ENCODE measurements at regions not wholly inside any gene's neighbourhood (a gene's known extent, or its start where the extent isn't known, plus 50 kb on each side); places are given as distances from the start of the nearest gene placed in this dataset.

- Histone ChIP-seq H3K27me3 (ENCODE audit: insufficient read depth, low read length) (no peaks in the 10 kb centered on the region), H3K36me3 (ENCODE audit: insufficient read depth, low read length) (no peaks in the 10 kb centered on the region), H3K4me3 (ENCODE audit: low read length in 2 of 2) (no peak overlapping the region), H3K27ac (ENCODE audit: low read depth, low read length) (no peak overlapping the region), H3K9me3 (ENCODE audit: control insufficient read depth in 1 of 2, low read length in 2 of 2) (no peaks in the 10 kb centered on the region), H3K4me1 (ENCODE audit: insufficient read depth, low read length) (no peaks in the 10 kb centered on the region)
- H3K36me3 Mint-ChIP-seq = no peaks in the 10 kb centered on the region
- H3K27me3 Mint-ChIP-seq = no peaks in the 10 kb centered on the region
- H3K9me3 Mint-ChIP-seq = peaks cover 0 to 16% (median 7%) of the 10 kb centered on the region in 8 donors
- intact Hi-C loops (cut with micrococcal nuclease) = no loop called here
- CTCF ChIA-PET (ENCODE audit: partially characterized antibody) = no interaction called here
- POLR2A ChIA-PET (ENCODE audit: partially characterized antibody) = no interaction called here
- DNase-seq = no peak
- no peak overlapping the region for H3K4me3 Mint-ChIP-seq
- no peak overlapping the region for H3K27ac Mint-ChIP-seq
- H3K4me1 Mint-ChIP-seq = no peaks in the 10 kb centered on the region
These were observed 130.9 kb upstream of the DEFB112 start for GRCh38 chr6:50180646-50181045.

- Mint-ChIP-seq H3K27me3 (no peaks in the 10 kb centered on the region), H3K4me1 (no peaks in the 10 kb centered on the region), H3K9me3 (peaks cover 0 to 16% (median 6%) of the 10 kb centered on the region in 8 donors), H3K4me3 (no peak overlapping the region), H3K27ac (no peak overlapping the region), H3K36me3 (no peaks in the 10 kb centered on the region)
- no peaks in the 10 kb centered on the region for H3K9me3 ChIP-seq (ENCODE audit: control insufficient read depth in 1 of 2, low read length in 2 of 2)
- POLR2A ChIA-PET (ENCODE audit: partially characterized antibody) = no interaction called here
- no peak overlapping the region for H3K27ac ChIP-seq (ENCODE audit: low read depth, low read length)
- CTCF ChIA-PET (ENCODE audit: partially characterized antibody) = no interaction called here
- no peak overlapping the region for H3K4me3 ChIP-seq (ENCODE audit: low read length in 2 of 2)
- no peak for DNase-seq
- no peaks in the 10 kb centered on the region for H3K4me1 ChIP-seq (ENCODE audit: insufficient read depth, low read length)
- intact Hi-C loops (cut with micrococcal nuclease) = no loop called here
- no peaks in the 10 kb centered on the region for H3K36me3 ChIP-seq (ENCODE audit: insufficient read depth, low read length)
- H3K27me3 ChIP-seq (ENCODE audit: insufficient read depth, low read length) = no peaks in the 10 kb centered on the region
These were observed 135.3 kb upstream of the DEFB112 start for GRCh38 chr6:50185006-50185405.

- intact Hi-C loops (cut with micrococcal nuclease) = no loop called here
- DNase-seq = no peak
- H3K27ac ChIP-seq (ENCODE audit: low read depth, low read length) = no peak overlapping the region
- H3K27ac Mint-ChIP-seq = no peak overlapping the region
- no peak overlapping the region for H3K4me3 ChIP-seq (ENCODE audit: low read length in 2 of 2)
- ChIA-PET CTCF (ENCODE audit: partially characterized antibody) (no interaction called here), POLR2A (ENCODE audit: partially characterized antibody) (no interaction called here)
- no peaks in the 10 kb centered on the region for H3K36me3 ChIP-seq (ENCODE audit: insufficient read depth, low read length)
- H3K4me3 Mint-ChIP-seq = no peak overlapping the region
- no peaks in the 10 kb centered on the region for H3K27me3 Mint-ChIP-seq
- H3K4me1 ChIP-seq (ENCODE audit: insufficient read depth, low read length) = no peaks in the 10 kb centered on the region
- no peaks in the 10 kb centered on the region for H3K36me3 Mint-ChIP-seq
- H3K4me1 Mint-ChIP-seq = no peaks in the 10 kb centered on the region
- H3K9me3 ChIP-seq (ENCODE audit: control insufficient read depth in 1 of 2, low read length in 2 of 2) = no peaks in the 10 kb centered on the region
- H3K9me3 Mint-ChIP-seq = peaks cover 0 to 12% (median 6%) of the 10 kb centered on the region in 8 donors
- no peaks in the 10 kb centered on the region for H3K27me3 ChIP-seq (ENCODE audit: insufficient read depth, low read length)
These were observed 137.7 kb upstream of the DEFB112 start for GRCh38 chr6:50187351-50187921.

- POLR2A ChIA-PET (ENCODE audit: partially characterized antibody) = no interaction called here
- CTCF ChIA-PET (ENCODE audit: partially characterized antibody) = no interaction called here
- H3K9me3 Mint-ChIP-seq = peaks cover 0 to 5% (median under 1%) of the 10 kb centered on the region in 8 donors
- Histone ChIP-seq H3K9me3 (ENCODE audit: control insufficient read depth in 1 of 2, low read length in 2 of 2) (no peaks in the 10 kb centered on the region), H3K4me3 (ENCODE audit: low read length in 2 of 2) (no peak overlapping the region), H3K36me3 (ENCODE audit: insufficient read depth, low read length) (no peaks in the 10 kb centered on the region), H3K4me1 (ENCODE audit: insufficient read depth, low read length) (no peaks in the 10 kb centered on the region), H3K27ac (ENCODE audit: low read depth, low read length) (no peak overlapping the region), H3K27me3 (ENCODE audit: insufficient read depth, low read length) (no peaks in the 10 kb centered on the region)
- no peaks in the 10 kb centered on the region for H3K36me3 Mint-ChIP-seq
- DNase-seq = no peak
- intact Hi-C loops (cut with micrococcal nuclease) = no loop called here
- H3K27ac Mint-ChIP-seq = no peak overlapping the region
- no peaks in the 10 kb centered on the region for H3K4me1 Mint-ChIP-seq
- H3K27me3 Mint-ChIP-seq = no peaks in the 10 kb centered on the region
- no peak overlapping the region for H3K4me3 Mint-ChIP-seq
These were observed 148.5 kb upstream of the DEFB112 start for GRCh38 chr6:50198245-50198644.

GRCh38 chr6:50202766-50203165 is 153.0 kb upstream of the DEFB112 start:
- Histone ChIP-seq H3K4me3 (ENCODE audit: low read length in 2 of 2) (no peak overlapping the region), H3K27ac (ENCODE audit: low read depth, low read length) (no peak overlapping the region), H3K4me1 (ENCODE audit: insufficient read depth, low read length) (no peaks in the 10 kb centered on the region), H3K27me3 (ENCODE audit: insufficient read depth, low read length) (no peaks in the 10 kb centered on the region), H3K36me3 (ENCODE audit: insufficient read depth, low read length) (no peaks in the 10 kb centered on the region), H3K9me3 (ENCODE audit: control insufficient read depth in 1 of 2, low read length in 2 of 2) (no peaks in the 10 kb centered on the region)
- Mint-ChIP-seq H3K4me3 (no peak overlapping the region), H3K27me3 (no peaks in the 10 kb centered on the region), H3K9me3 (peaks cover 0 to 13% (median 3%) of the 10 kb centered on the region in 8 donors), H3K4me1 (no peaks in the 10 kb centered on the region), H3K27ac (no peak overlapping the region), H3K36me3 (no peaks in the 10 kb centered on the region)
- intact Hi-C loops (cut with micrococcal nuclease) = no loop called here
- DNase-seq = no peak
- POLR2A ChIA-PET (ENCODE audit: partially characterized antibody) = no interaction called here
- CTCF ChIA-PET (ENCODE audit: partially characterized antibody) = no interaction called here

GRCh38 chr6:50211582-50211981 is 161.9 kb upstream of the DEFB112 start:
- intact Hi-C loops (cut with micrococcal nuclease) = no loop called here
- H3K4me3 Mint-ChIP-seq = no peak overlapping the region

GRCh38 chr6:50213146-50213545 is 163.4 kb upstream of the DEFB112 start:
- intact Hi-C loops (cut with micrococcal nuclease) = no loop called here
- POLR2A ChIA-PET (ENCODE audit: partially characterized antibody) = no interaction called here
- CTCF ChIA-PET (ENCODE audit: partially characterized antibody) = no interaction called here
- H3K27me3 Mint-ChIP-seq = no peaks in the 10 kb centered on the region
- H3K36me3 Mint-ChIP-seq = no peaks in the 10 kb centered on the region
- Histone ChIP-seq H3K27me3 (ENCODE audit: insufficient read depth, low read length) (no peaks in the 10 kb centered on the region), H3K36me3 (ENCODE audit: insufficient read depth, low read length) (no peaks in the 10 kb centered on the region), H3K4me3 (ENCODE audit: low read length in 2 of 2) (no peak overlapping the region), H3K4me1 (ENCODE audit: insufficient read depth, low read length) (no peaks in the 10 kb centered on the region), H3K27ac (ENCODE audit: low read depth, low read length) (no peak overlapping the region), H3K9me3 (ENCODE audit: control insufficient read depth in 1 of 2, low read length in 2 of 2) (no peaks in the 10 kb centered on the region)
- no peaks in the 10 kb centered on the region for H3K4me1 Mint-ChIP-seq
- peaks cover 0 to 11% (median 4%) of the 10 kb centered on the region in 8 donors for H3K9me3 Mint-ChIP-seq
- DNase-seq = no peak
- no peak overlapping the region for H3K27ac Mint-ChIP-seq
- H3K4me3 Mint-ChIP-seq = no peak overlapping the region

More at GRCh38 chr6:50211582-50211981, 161.9 kb upstream of the DEFB112 start:
- no peak overlapping the region for H3K27ac ChIP-seq (ENCODE audit: low read depth, low read length)
- Mint-ChIP-seq H3K9me3 (peaks cover 0 to 19% (median 5%) of the 10 kb centered on the region in 8 donors), H3K4me1 (no peaks in the 10 kb centered on the region), H3K27ac (no peak overlapping the region), H3K27me3 (no peaks in the 10 kb centered on the region), H3K36me3 (no peaks in the 10 kb centered on the region)
- no peak for DNase-seq
- ChIA-PET CTCF (ENCODE audit: partially characterized antibody) (no interaction called here), POLR2A (ENCODE audit: partially characterized antibody) (no interaction called here)
- H3K4me3 ChIP-seq (ENCODE audit: low read length in 2 of 2) = no peak overlapping the region
- H3K4me1 ChIP-seq (ENCODE audit: insufficient read depth, low read length) = no peaks in the 10 kb centered on the region
- H3K36me3 ChIP-seq (ENCODE audit: insufficient read depth, low read length) = no peaks in the 10 kb centered on the region
- no peaks in the 10 kb centered on the region for H3K9me3 ChIP-seq (ENCODE audit: control insufficient read depth in 1 of 2, low read length in 2 of 2)
- H3K27me3 ChIP-seq (ENCODE audit: insufficient read depth, low read length) = no peaks in the 10 kb centered on the region

GRCh38 chr6:50214937-50215336 is 165.2 kb upstream of the DEFB112 start:
- POLR2A ChIA-PET (ENCODE audit: partially characterized antibody) = no interaction called here

More at GRCh38 chr6:50214937-50215336, 165.2 kb upstream of the DEFB112 start:
- Histone ChIP-seq H3K4me3 (ENCODE audit: low read length in 2 of 2) (no peak overlapping the region), H3K4me1 (ENCODE audit: insufficient read depth, low read length) (no peaks in the 10 kb centered on the region), H3K9me3 (ENCODE audit: control insufficient read depth in 1 of 2, low read length in 2 of 2) (no peaks in the 10 kb centered on the region), H3K27me3 (ENCODE audit: insufficient read depth, low read length) (no peaks in the 10 kb centered on the region), H3K36me3 (ENCODE audit: insufficient read depth, low read length) (no peaks in the 10 kb centered on the region), H3K27ac (ENCODE audit: low read depth, low read length) (no peak overlapping the region)
- Mint-ChIP-seq H3K9me3 (peaks cover 0 to 6% (median 2%) of the 10 kb centered on the region in 8 donors), H3K4me3 (no peak overlapping the region), H3K27me3 (no peaks in the 10 kb centered on the region), H3K27ac (no peak overlapping the region), H3K36me3 (no peaks in the 10 kb centered on the region), H3K4me1 (no peaks in the 10 kb centered on the region)
- no peak for DNase-seq
- intact Hi-C loops (cut with micrococcal nuclease) = no loop called here
- CTCF ChIA-PET (ENCODE audit: partially characterized antibody) = no interaction called here
